Breast epithelium (tissue), 4 donors: ENCODE measurements at regions not wholly inside any gene's neighbourhood (a gene's known extent, or its start where the extent isn't known, plus 50 kb on each side); places are given as distances from the start of the nearest gene placed in this dataset.
A peak's percentile ranks its signal among the peaks of the same experiment; 100 is the strongest.

Source experiments
- DNase-seq, 2 donors: peaks; one replicate each; pipeline ENCODE4 v3.0.0-alpha.2; 2019; ENCODE audit warnings: low spot score in 2 of 2
- H3K27ac ChIP-seq, 2 donors: fragments of 200-600 bp; sonication (generic) in 1 of 2; one replicate each; pipeline ENCODE4 v1.5.1; 2016 to 2019; ENCODE audit warnings: mild to moderate bottlenecking in 1 of 2
- H3K27me3 ChIP-seq, 2 donors: fragments of 200-600 bp; sonication (generic) in 1 of 2; one replicate each; pipeline versions ENCODE4 v1.5.1 to v1.6.0; 2017 to 2019; ENCODE audit warnings: control low read depth in 1 of 2, mild to moderate bottlenecking in 1 of 2
- H3K36me3 ChIP-seq: fragments of 200-600 bp; one replicate; pipeline ENCODE4 v1.5.1; 2019
- H3K4me1 ChIP-seq, 2 donors: fragments of 200-600 bp; sonication (generic); one replicate each; pipeline ENCODE4 v1.5.1; 2016 to 2019; ENCODE audit warnings: control low read depth in 1 of 2
- H3K4me3 ChIP-seq, 3 donors: fragments of 200-600 bp; sonication (generic); 1 replicate in 2 of 3; 2 replicates in 1 of 3; pipeline ENCODE4 v1.5.1; 2016 to 2019; ENCODE audit warnings: mild to moderate bottlenecking in 3 of 3, moderate library complexity in 2 of 3
- H3K9me3 ChIP-seq, 2 donors: fragments of 200-600 bp; sonication (generic) in 1 of 2; one replicate each; pipeline ENCODE4 v1.5.1; 2016 to 2019; ENCODE audit warnings: control low read depth in 1 of 2
- POLR2A ChIP-seq: fragments of 450-650 bp; IDR thresholded peaks from one replicate; pipeline ENCODE4 v1.6.1; 2016; ENCODE audit warnings: antibody characterized with exemption, mild to moderate bottlenecking, moderate library complexity
- POLR2AphosphoS5 ChIP-seq, 3 donors: sonication (generic); formaldehyde crosslinking; IDR thresholded peaks; one replicate each; pipeline ENCODE4 v1.6.1; 2017; ENCODE audit warnings: antibody characterized with exemption in 3 of 3
- intact Hi-C: fragments of 100-400 bp; cut with DNase I; formaldehyde crosslinking; loops from one replicate; pipeline ENCODE4 v1.15.1; 2023; ENCODE audit warnings: low total_unique reads
- TF ChIP-seq, protein P1 (sequence below), 3 donors: fragments of 450-650 bp; IDR thresholded peaks; one replicate each; pipeline ENCODE4 v1.5.1; 2016 to 2017; ENCODE audit warnings: antibody characterized with exemption in 3 of 3, mild to moderate bottlenecking in 3 of 3, moderate library complexity in 3 of 3

DNA sequence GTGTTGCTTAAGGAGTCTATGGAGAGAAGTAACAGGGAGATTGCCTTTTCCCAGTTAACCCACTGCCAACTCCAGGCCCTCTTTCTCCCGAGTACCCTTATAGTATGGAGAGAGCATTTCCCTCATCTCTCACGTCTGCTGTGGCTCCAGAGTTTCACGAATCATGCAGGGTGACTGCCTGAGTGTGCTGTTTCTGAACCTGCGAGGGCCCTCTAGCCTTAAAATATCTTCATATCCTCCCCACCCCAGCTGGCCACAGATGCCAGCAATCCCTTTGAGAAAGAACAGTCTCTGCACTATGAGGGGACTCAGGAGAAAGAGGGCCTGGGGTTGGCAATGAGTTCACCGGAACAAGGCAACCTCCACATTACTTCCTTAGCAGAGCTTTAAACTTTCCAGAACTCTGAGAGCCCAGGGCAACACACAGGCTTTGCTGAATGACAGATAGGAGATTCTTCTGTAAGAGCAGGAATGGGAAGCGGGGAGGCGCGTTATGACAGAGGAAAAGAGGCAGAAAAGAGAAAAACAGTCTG, 81.6 kb upstream of the ANKH start:
- intact Hi-C loops: no loop called here
- no peak overlapping the region for H3K27ac ChIP-seq
- H3K4me3 ChIP-seq: no peak overlapping the region
- H3K9me3 ChIP-seq: no peaks in the 10 kb centered on the region
- TF ChIP-seq POLR2AphosphoS5 (IDR thresholded peaks at IDR 0.05): no peak
- TF ChIP-seq, protein P1, sequence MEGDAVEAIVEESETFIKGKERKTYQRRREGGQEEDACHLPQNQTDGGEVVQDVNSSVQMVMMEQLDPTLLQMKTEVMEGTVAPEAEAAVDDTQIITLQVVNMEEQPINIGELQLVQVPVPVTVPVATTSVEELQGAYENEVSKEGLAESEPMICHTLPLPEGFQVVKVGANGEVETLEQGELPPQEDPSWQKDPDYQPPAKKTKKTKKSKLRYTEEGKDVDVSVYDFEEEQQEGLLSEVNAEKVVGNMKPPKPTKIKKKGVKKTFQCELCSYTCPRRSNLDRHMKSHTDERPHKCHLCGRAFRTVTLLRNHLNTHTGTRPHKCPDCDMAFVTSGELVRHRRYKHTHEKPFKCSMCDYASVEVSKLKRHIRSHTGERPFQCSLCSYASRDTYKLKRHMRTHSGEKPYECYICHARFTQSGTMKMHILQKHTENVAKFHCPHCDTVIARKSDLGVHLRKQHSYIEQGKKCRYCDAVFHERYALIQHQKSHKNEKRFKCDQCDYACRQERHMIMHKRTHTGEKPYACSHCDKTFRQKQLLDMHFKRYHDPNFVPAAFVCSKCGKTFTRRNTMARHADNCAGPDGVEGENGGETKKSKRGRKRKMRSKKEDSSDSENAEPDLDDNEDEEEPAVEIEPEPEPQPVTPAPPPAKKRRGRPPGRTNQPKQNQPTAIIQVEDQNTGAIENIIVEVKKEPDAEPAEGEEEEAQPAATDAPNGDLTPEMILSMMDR (IDR thresholded peaks at IDR 0.05): no peak
- TF ChIP-seq POLR2A: no peak
- DNase-seq: no peak
- no peaks in the 10 kb centered on the region for H3K27me3 ChIP-seq
- no peaks in the 10 kb centered on the region for H3K36me3 ChIP-seq
- H3K4me1 ChIP-seq: no peaks in the 10 kb centered on the region

DNA sequence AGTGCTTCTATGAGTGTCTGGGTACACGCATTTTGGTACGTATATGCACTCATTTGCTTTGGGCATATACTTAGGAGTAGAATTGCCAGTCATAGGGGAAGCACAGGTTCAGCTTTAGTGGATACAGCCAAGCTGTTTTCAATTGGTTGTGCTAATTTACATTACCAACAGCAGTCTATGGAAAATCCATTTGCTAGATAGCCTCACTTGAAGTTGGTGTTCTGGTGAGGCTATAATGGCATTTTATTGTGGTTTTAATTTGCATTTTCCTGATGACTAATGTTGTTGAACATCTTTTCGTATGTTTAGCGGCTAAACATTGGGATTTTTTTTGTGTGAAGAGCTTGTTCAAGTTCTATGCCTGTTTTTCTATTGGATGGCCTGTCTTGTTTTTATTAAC, 76.8 kb upstream of the ANKH start:
- DNase-seq: no peak
- Histone ChIP-seq H3K9me3 (no peaks in the 10 kb centered on the region), H3K36me3 (no peaks in the 10 kb centered on the region), H3K4me1 (peaks cover 0 to 7% of the 10 kb centered on the region in 2 donors), H3K27ac (no peak overlapping the region), H3K4me3 (no peak overlapping the region), H3K27me3 (no peaks in the 10 kb centered on the region)
- intact Hi-C loops: no loop called here
- TF ChIP-seq POLR2AphosphoS5 (IDR thresholded peaks at IDR 0.05) (no peak), POLR2A (no peak)
- TF ChIP-seq, protein P1 (IDR thresholded peaks at IDR 0.05): no peak

DNA sequence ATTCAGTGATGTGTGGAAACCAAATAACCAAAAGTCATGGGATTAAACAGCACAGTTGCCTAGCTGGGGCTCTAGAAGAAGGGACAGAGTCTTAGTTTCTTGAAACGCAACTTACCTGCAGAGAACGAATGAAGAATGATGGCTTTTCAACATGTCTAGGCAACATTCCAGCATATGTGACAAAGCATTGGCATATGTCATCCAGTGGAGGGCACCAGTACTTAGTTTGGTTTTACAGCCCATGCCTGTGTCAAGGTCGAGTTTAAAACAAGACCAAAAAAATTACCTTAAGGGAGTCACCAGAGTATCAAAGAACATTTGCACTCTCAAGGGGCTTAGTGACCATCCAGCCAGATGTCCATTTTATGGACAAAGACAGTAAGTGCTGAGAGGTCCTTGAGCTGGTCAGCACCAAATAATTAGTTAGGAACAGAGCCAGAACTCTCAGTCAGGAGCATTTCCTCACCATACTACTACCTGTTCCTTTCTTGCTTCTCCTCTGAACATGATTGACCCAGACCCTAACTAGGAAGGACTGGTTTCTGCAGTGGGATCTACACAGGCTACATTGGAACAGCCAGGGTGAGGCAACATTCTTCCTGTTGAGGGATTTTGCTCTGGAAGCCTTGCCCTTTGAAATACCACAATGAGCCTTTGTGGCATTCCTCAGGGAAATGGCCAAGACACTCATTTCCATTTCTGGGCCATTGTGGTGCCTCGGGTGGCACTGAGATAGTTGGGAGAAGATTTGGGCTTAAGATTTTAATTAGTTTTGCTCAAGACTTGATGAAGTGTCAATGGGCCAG, 75.4 kb upstream of the ANKH start:
- intact Hi-C loops: no loop called here
- H3K4me3 ChIP-seq: no peak overlapping the region
- H3K36me3 ChIP-seq: no peaks in the 10 kb centered on the region
- H3K4me1 ChIP-seq: peaks cover 0 to 7% of the 10 kb centered on the region in 2 donors
- peak overlapping the region; percentile 39 to 64 for H3K27ac ChIP-seq
- TF ChIP-seq POLR2AphosphoS5 (IDR thresholded peaks at IDR 0.05) (no peak), POLR2A (no peak)
- TF ChIP-seq, protein P1 (IDR thresholded peaks at IDR 0.05): peak in 2 of 3 donors; percentile 36
- DNase-seq: no peak
- H3K27me3 ChIP-seq: no peaks in the 10 kb centered on the region
- H3K9me3 ChIP-seq: no peaks in the 10 kb centered on the region

DNA sequence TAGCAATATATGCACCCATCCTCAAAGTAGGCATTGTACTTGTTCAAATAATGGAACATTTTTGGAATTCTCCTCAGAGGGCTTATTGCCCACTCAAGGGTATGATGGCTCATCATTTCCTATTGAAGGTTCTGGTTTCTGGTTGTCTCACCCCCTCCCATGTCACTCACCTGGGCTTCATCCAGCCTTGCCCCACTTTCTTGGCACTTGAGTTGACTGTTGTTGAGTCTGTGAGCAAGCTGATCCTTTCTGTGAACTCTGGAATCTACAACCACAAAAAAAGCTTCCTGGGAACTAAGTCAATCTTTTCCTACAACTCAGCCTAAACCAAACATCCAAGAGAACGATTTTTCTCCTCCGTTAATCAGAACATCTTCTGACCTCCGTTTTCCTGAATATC, 73.9 kb upstream of the ANKH start:
- DNase-seq: no peak
- H3K36me3 ChIP-seq: no peaks in the 10 kb centered on the region
- TF ChIP-seq POLR2A: no peak
- TF ChIP-seq, protein P1 (IDR thresholded peaks at IDR 0.05): no peak
- no peak for TF ChIP-seq POLR2AphosphoS5 (IDR thresholded peaks at IDR 0.05)
- intact Hi-C loops: no loop called here
- H3K27ac ChIP-seq: no peak overlapping the region
- no peaks in the 10 kb centered on the region for H3K9me3 ChIP-seq
- H3K27me3 ChIP-seq: no peaks in the 10 kb centered on the region
- H3K4me1 ChIP-seq: peaks cover 0 to 7% of the 10 kb centered on the region in 2 donors
- no peak overlapping the region for H3K4me3 ChIP-seq

DNA sequence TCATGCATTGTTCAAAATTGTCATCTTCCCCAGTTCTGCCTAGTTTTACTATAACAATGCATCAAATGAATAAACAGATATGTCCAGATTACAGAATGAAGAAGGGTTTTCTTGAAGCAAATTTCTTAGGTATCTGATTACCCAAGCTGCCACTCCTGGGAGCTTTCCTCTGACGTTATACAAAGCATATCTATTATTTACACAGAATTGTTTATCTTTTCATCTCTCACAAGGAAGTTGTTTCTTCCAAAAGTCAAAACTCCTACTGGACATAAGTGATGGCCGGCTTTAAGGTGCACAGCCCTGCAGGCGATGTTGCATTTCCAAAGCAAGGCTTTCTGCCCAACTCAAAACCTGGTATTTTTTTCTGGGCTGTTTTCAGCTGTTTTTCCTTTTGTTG, 73.4 kb upstream of the ANKH start:
- intact Hi-C loops: no loop called here
- Histone ChIP-seq H3K9me3 (no peaks in the 10 kb centered on the region), H3K36me3 (no peaks in the 10 kb centered on the region), H3K4me3 (no peak overlapping the region), H3K27ac (no peak overlapping the region), H3K27me3 (no peaks in the 10 kb centered on the region), H3K4me1 (peaks cover 0 to 7% of the 10 kb centered on the region in 2 donors)
- no peak for DNase-seq
- TF ChIP-seq, protein P1 (IDR thresholded peaks at IDR 0.05): no peak
- no peak for TF ChIP-seq POLR2AphosphoS5 (IDR thresholded peaks at IDR 0.05)
- TF ChIP-seq POLR2A: no peak
